ENCODE measurements at regions not wholly inside any gene's neighbourhood (a gene's known extent, or its start where the extent isn't known, plus 50 kb on each side); places are given as distances from the start of the nearest gene placed in this dataset.
"Not testable (repeated sequence)": the region's sequence is repeated elsewhere in the genome, so short reads cannot be mapped to it uniquely, and the experiment has no call there.

DNA sequence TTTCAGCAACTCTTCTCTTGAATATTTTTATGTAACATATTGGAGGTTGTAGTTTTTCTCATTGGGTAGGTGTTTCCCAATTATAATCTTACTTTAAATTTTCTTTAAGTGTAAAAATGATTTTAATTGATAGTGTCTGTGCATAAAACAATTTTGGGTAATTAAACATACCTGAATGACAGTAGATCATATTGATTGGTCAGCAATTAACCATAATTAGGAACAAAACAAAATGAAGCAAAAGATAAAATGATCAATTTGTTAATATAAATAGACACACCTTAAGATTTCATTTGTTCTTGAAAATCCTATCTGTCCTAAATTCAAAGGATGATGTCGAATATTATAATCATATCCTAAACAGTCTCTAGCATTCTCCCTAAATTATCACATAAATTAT is 468.3 kb downstream of the PDZRN4 start:
- no peak for DNase-seq

DNA sequence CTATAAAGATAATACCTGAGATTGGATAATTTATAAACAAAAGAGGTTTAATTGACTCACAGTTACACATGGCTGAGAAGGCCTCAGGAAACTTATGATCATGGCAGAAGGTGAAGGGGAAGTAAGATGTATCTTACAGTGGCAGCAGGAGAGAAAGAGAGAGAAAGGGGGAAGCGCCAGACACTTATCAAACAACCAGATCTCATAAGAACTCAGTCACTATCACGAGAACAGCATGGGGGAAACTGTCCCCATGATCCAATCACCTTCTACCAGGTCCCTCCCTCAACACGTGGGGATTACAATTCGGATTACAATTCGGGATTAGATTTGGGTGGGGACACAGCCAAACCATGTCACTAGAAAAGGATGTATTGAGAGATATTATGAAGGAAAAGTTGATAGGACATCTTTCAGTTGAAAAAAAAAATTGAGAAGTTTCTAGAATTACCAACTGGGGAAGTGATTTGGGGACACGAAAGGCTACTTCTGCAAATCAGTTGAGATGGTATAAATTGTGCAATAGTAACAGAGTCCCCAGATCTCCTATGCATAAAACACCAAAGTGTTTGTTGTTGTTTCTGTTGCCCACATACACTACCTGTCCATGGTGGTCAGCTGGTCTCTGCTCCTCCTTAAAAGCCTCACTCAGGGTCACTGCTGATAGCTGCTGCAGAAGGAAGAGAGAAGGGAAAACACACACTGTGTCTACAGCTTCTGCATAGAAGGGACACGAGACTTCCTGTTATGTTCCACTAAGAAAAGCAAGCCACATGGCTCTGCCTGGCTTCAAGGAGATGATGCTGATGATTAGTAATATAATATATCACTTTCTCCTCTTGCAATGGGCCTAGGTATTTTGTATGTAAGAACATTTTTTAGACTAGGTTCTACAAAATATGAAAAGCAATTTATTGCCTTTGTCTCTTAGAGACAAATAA is 465.5 kb downstream of the PDZRN4 start:
- peak; percentile 34 to 49 for DNase-seq

DNA sequence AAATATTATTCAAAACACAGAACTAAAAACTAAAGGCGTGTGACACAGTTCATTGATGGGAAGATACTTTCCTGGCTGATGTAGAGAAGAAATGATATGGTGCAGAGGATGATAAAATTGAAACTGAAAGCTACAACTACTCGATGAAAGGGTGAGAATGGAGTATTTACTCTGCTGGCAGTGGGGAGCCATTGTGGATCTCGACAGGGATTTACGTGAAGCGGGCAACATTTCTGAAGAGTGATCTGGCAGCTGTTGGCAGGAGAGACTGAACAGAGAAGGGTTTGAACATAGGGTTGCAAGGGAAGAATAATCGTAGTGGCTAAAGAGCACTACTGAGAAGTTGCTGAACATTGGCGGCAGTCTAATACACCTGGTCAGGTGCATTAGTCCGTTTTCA is 464.9 kb downstream of the PDZRN4 start:
- no peak for DNase-seq

DNA sequence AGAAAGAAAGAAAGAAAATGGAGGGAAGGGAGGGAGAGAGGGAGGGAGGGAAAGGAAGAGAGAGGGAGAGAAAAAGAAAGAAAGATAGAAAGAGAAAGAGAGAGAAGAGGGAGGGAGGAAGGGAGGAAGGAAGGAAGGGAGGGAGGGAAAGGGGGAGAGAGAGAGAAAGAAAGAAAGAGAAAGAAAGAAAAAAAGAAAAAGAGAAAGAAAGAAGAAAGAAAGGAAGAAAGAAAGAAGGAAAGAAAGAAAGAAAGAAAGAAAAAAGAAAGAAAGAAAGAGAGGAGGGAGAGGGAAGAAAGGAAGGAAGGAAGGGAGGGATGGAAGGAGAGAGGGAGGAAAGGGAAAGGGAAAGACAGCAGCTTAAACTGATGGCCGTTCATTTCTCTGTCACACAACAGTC is 457.5 kb downstream of the PDZRN4 start:
- no peak for DNase-seq

DNA sequence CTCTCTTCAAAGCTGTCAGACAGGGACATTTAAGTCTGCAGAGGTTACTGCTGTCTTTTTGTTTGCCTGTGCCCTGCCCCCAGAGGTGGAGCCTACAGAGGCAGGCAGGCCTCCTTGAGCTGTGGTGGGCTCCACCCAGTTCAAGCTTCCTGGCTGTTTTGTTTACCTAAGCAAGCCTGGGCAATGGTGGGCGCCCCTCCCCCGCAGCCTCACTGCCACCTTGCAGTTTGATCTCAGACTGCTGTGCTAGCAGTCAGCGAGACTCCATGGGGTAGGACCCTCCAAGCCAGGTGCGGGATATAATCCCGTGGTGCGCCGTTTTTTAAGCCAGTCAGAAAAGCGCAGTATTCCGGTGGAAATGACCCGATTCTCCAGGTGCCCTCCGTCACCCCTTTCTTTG is 454.7 kb downstream of the PDZRN4 start:
- not testable (repeated sequence) for DNase-seq

DNA sequence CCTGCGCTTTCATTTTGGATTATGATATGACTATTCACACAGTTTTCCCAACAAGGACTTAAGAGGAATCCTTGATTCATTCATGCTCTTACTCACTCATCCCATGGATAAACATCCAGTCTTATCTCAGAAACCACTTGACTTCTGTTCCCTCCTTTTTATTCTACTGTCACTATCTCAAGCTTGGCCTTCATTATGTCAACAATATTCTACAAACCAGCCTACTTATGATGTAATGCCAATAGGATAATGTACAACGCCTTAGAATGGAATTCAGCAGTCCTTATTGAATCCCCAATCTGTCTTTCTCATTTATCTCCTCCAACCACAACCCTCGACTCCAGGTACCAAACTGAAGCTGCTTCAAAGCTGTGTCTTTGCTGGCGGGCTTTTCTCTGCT is 448.5 kb downstream of the PDZRN4 start:
- no peak for DNase-seq

DNA sequence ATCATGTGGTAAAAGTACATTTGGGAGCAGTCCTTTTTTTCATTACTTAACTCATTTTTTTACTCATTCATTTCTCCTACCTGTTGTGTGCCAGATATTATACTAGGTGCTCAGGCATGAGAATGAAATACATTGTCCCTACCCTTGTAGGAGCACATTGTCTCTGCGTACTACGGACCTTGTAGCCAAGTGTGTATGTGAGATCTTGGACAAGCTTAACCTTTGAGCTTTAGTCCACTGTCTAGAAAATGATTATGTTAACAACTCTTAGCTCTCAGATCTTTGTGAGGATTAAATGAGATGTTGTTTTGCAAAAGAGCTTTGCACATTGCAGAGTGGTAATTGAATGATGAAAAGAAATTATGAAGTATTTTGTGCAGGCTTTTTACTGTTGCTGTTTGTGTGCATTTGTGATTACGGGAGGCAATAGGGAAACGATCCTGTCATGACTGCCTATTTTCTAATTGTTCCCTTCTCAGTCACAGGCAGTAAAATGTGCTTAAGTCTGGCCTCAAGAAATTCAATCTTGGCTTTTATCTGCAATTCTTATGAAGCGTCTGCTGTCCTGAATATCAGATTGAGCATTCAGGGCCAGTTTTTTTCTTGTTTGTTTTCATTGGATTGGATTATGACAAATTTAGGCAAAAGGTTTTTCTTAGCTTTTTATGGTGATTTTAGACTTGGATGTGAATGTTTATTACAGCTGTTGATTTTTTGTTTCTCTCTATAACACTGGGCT is 447.7 kb downstream of the PDZRN4 start:
- DNase-seq = no peak

DNA sequence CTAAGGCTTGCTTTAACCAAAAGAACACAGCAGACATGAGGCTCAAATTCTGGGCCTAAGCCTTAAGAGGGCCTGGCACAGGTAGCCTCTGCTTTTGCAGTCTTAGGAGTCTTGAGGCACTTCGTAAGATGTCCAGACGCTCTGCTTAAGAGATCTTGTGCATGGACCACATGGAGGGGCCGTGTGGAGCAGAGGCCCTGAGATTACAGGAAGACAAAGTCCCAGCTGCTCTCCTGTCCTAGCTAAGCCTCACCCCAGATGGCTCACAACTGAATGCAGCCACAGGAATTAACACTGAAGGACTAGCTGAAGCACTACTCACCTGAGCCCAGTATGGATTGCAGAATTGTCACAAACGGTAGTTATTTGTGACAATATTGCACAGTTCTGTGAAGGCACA is 446.0 kb downstream of the PDZRN4 start:
- DNase-seq = no peak

DNA sequence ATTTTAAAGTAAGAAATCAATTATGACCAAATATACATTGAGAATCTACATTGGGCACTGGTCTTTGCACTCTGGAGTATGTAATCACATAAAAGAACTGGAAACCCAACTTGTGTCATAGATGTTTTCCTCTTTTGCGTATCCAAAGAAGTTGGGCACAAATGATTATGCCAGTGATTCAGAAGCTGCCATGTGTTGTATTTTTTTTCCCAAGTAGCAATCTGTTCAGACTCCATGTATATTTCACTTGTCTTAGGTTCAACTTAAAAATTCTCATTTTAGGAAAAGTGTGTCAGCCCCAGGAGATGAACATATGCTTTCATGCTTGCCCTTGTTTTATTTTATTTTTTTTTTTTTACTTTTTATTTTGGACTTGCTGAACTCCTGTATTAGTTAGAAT is 441.5 kb downstream of the PDZRN4 start:
- DNase-seq = no peak

DNA sequence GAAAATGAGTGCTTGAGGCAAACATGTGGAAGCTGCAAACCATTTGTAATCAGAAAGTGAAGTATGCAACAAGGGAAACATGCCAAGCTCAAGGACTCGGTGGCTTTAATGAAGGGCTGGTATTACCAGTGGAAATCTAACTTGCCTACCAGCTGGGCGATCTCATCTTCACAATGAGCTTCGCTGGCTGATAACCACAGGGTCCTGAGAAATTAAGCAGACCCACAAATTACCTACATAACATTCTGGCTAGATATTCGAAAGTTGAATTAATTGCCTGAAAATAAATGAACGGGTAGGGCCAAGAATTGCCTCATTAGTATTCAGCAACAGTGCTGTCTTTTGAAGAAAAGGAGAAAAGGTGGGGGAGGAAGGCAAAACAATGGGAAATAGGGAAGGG is 439.4 kb downstream of the PDZRN4 start:
- DNase-seq = no peak

DNA sequence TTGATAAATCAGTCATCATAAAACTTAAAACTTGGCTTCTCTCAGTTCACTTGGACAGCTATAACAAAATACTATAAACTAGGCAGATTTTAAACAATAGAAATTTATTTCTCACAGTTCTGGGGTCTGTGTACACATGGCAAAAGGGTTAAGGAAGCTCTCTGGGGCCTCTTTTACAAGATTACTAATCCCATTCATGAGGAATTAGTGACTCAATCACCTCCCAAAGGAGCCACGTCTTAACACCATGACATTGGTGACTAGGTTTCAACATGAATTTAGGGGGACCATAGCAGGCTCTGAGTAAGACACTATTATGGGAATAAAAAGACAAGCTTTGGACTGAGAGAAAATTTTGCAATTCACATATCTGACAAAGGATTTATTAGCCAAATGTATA is 436.5 kb downstream of the PDZRN4 start:
- no peak for DNase-seq
